Testis (tissue), 2 donors: ENCODE measurements at regions not wholly inside any gene's neighbourhood (a gene's known extent, or its start where the extent isn't known, plus 50 kb on each side); places are given as distances from the start of the nearest gene placed in this dataset.

Source experiments
- DNase-seq: peaks from one replicate; pipeline ENCODE4 v3.0.0-alpha.2; 2019
- H3K27ac ChIP-seq, 2 donors: fragments of 200-600 bp; sonication (generic); one replicate each; pipeline ENCODE4 v1.5.1; 2019
- H3K27me3 ChIP-seq: fragments of 200-600 bp; sonication (generic); one replicate; pipeline ENCODE4 v1.5.1; 2019
- H3K36me3 ChIP-seq: fragments of 200-600 bp; sonication (generic); one replicate; pipeline ENCODE4 v1.5.1; 2017; ENCODE audit warnings: low read depth; ENCODE audit errors: missing control alignments
- H3K4me1 ChIP-seq: fragments of 200-600 bp; sonication (generic); one replicate; pipeline ENCODE4 v1.5.1; 2019
- H3K4me3 ChIP-seq, 2 donors: fragments of 200-600 bp; sonication (generic); one replicate each; pipeline ENCODE4 v1.5.1; 2017 to 2019
- H3K9me3 ChIP-seq: fragments of 200-600 bp; sonication (generic); one replicate; pipeline ENCODE4 v1.5.1; 2017
- CTCF ChIP-seq, 3 experiments: fragments of 450-650 bp in 2 of 3; fragments of 200-600 bp in 1 of 3; sonication (generic) in 1 of 3; IDR thresholded peaks; one replicate each; pipeline ENCODE4 v1.5.1; 2016 to 2019; ENCODE audit warnings: antibody characterized with exemption in 3 of 3, mild to moderate bottlenecking in 2 of 3, moderate library complexity in 1 of 3
- POLR2A ChIP-seq: fragments of 450-650 bp; IDR thresholded peaks from one replicate; pipeline ENCODE4 v1.6.1; 2017; ENCODE audit warnings: antibody characterized with exemption, mild to moderate bottlenecking, moderate library complexity
- WGBS, 2 donors: methylation state at CpG; one replicate each; pipeline ENCODE4 v1.1.5; 2018; 5-methylcytosine and 5-hydroxymethylcytosine counted together
- intact Hi-C: fragments of 100-400 bp; cut with DNase I; formaldehyde crosslinking; loops from one replicate; pipeline ENCODE4 v1.15.1; 2023; ENCODE audit warnings: low total_unique reads

GRCh38 chr12:46507766-46508165 is 135.2 kb upstream of the SLC38A2 start:
- intact Hi-C loops = no loop called here
- TF ChIP-seq CTCF (IDR thresholded peaks at IDR 0.05) (no peak), POLR2A (no peak)

GRCh38 chr12:46506961-46507360 is 134.4 kb upstream of the SLC38A2 start:
- Histone ChIP-seq H3K36me3 (no peaks in the 10 kb centered on the region), H3K4me3 (no peak overlapping the region), H3K9me3 (no peaks in the 10 kb centered on the region), H3K4me1 (no peaks in the 10 kb centered on the region), H3K27ac (no peak overlapping the region), H3K27me3 (no peaks in the 10 kb centered on the region)
- WGBS, 2 donors = 86 to 90% methylated on average over 1 of the region's 1 CpG
- intact Hi-C loops = no loop called here
- no peak for DNase-seq
- TF ChIP-seq POLR2A (no peak), CTCF (IDR thresholded peaks at IDR 0.05) (no peak)

More at GRCh38 chr12:46507766-46508165, 135.2 kb upstream of the SLC38A2 start:
- Histone ChIP-seq H3K27me3 (no peaks in the 10 kb centered on the region), H3K27ac (no peak overlapping the region), H3K4me1 (no peaks in the 10 kb centered on the region), H3K36me3 (no peaks in the 10 kb centered on the region), H3K9me3 (no peaks in the 10 kb centered on the region), H3K4me3 (no peak overlapping the region)
- DNase-seq = no peak

- no peaks in the 10 kb centered on the region for H3K36me3 ChIP-seq
- H3K27me3 ChIP-seq = no peaks in the 10 kb centered on the region
- no peak for DNase-seq
- TF ChIP-seq POLR2A (no peak), CTCF (IDR thresholded peaks at IDR 0.05) (no peak)
- no peaks in the 10 kb centered on the region for H3K4me1 ChIP-seq
- H3K9me3 ChIP-seq = no peaks in the 10 kb centered on the region
- H3K4me3 ChIP-seq = no peak overlapping the region
- H3K27ac ChIP-seq = no peak overlapping the region
- intact Hi-C loops = no loop called here
- WGBS, 2 donors = 95 to 98% methylated on average over 2 of the region's 2 CpGs
Observed at GRCh38 chr12:46506198-46506597, 133.6 kb upstream of the SLC38A2 start.

- Histone ChIP-seq H3K27me3 (no peaks in the 10 kb centered on the region), H3K27ac (no peak overlapping the region), H3K36me3 (no peaks in the 10 kb centered on the region), H3K4me1 (no peaks in the 10 kb centered on the region), H3K4me3 (no peak overlapping the region), H3K9me3 (no peaks in the 10 kb centered on the region)
- intact Hi-C loops = no loop called here
- TF ChIP-seq POLR2A = no peak
- no peak for TF ChIP-seq CTCF (IDR thresholded peaks at IDR 0.05)
- DNase-seq = no peak
- 75 to 76% methylated on average over 1 of the region's 1 CpG for WGBS, 2 donors
Observed at GRCh38 chr12:46504494-46504893, 131.9 kb upstream of the SLC38A2 start.

- TF ChIP-seq CTCF (IDR thresholded peaks at IDR 0.05) = no peak
- no peak for TF ChIP-seq POLR2A
- WGBS, 2 donors = 100% methylated on average over 1 of the region's 1 CpG
- intact Hi-C loops = no loop called here
Observed at GRCh38 chr12:46503637-46504175, 131.1 kb upstream of the SLC38A2 start.

More at GRCh38 chr12:46503637-46504175, 131.1 kb upstream of the SLC38A2 start:
- H3K9me3 ChIP-seq = no peaks in the 10 kb centered on the region
- H3K4me1 ChIP-seq = no peaks in the 10 kb centered on the region
- no peak overlapping the region for H3K4me3 ChIP-seq
- no peak overlapping the region for H3K27ac ChIP-seq
- no peaks in the 10 kb centered on the region for H3K27me3 ChIP-seq
- no peaks in the 10 kb centered on the region for H3K36me3 ChIP-seq
- no peak for DNase-seq
